Lower leg skin (tissue), 4 donors: ENCODE measurements at regions not wholly inside any gene's neighbourhood (a gene's known extent, or its start where the extent isn't known, plus 50 kb on each side); places are given as distances from the start of the nearest gene placed in this dataset.
"Not testable (repeated sequence)": the region's sequence is repeated elsewhere in the genome, so short reads cannot be mapped to it uniquely, and the experiment has no call there.

Source experiments
- DNase-seq, 2 donors: peaks; one replicate each; pipeline ENCODE4 v3.0.0-alpha.2; 2019; ENCODE audit warnings: low spot score in 2 of 2
- H3K4me3 ChIP-seq: fragments of 200-600 bp; sonication (generic); 2 replicates; pipeline ENCODE4 v1.5.1; 2017; ENCODE audit warnings: mild to moderate bottlenecking, low read depth; ENCODE audit not compliant: poor library complexity, severe bottlenecking
- CTCF ChIP-seq, 3 donors: fragments of 450-650 bp; IDR thresholded peaks; one replicate each; pipeline ENCODE4 v1.5.1; 2016; ENCODE audit warnings: antibody characterized with exemption in 3 of 3, mild to moderate bottlenecking in 3 of 3, moderate library complexity in 2 of 3
- POLR2A ChIP-seq, 2 donors: fragments of 450-650 bp; IDR thresholded peaks; one replicate each; pipeline ENCODE4 v1.6.1; 2016 to 2017; ENCODE audit warnings: antibody characterized with exemption in 2 of 2, mild to moderate bottlenecking in 1 of 2, moderate library complexity in 1 of 2
- WGBS, 2 donors: methylation state at CpG; one replicate each; pipeline ENCODE4 v1.1.5; 2018; 5-methylcytosine and 5-hydroxymethylcytosine counted together
- intact Hi-C: fragments of 100-400 bp; cut with DNase I; formaldehyde crosslinking; loops from one replicate; pipeline ENCODE4 v1.15.0; 2023; ENCODE audit warnings: low total_unique reads

DNA sequence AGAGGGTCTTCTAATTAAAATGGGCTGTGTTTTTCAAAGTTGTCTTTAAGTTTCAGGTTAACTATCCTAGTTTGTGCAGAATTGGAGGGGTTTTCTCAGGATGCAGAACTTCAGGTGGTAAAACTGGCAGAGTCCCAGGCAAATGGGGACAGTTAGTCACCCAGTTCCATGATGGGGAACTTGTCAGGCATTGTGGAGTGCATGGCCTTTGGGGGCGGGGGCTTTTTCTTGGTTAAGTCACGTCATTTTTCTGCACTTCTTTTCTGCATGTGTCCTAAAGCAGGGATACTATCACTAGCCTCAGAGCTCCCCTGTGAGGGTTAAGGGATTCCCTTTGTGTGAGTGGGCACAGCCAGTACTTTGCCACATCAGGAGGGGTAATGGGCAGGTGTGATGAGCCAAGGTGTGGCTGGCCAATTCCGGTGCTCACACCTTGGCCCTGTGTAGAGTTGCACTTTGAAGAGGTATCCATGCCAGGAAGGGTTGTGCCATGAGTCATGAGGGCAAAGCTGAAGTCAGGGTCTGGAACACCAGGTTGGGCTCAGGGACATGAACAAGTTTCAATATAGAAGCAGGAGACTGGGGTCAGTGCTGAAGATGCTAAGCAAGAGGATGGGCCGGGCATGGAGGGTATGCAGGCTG, 126.0 kb upstream of the RREB1 start:
- no peak for TF ChIP-seq POLR2A (IDR thresholded peaks at IDR 0.05)
- no peak for TF ChIP-seq CTCF (IDR thresholded peaks at IDR 0.05)
- H3K4me3 ChIP-seq: no peak overlapping the region
- WGBS, 2 donors: 64 to 72% methylated on average over 4 of the region's 4 CpGs
- DNase-seq: no peak
- intact Hi-C loops: no loop called here

- H3K4me3 ChIP-seq: no peak overlapping the region
- 87 to 88% methylated on average over 6 of the region's 6 CpGs for WGBS, 2 donors
- TF ChIP-seq CTCF (IDR thresholded peaks at IDR 0.05) (no peak), POLR2A (IDR thresholded peaks at IDR 0.05) (no peak)
- intact Hi-C loops: no loop called here
- DNase-seq: no peak
Observed at GRCh38 chr6:6982663-6983062, 125.1 kb upstream of the RREB1 start.

GRCh38 chr6:6984585-6985366, 123.0 kb upstream of the RREB1 start:
- TF ChIP-seq CTCF (IDR thresholded peaks at IDR 0.05): no peak
- TF ChIP-seq POLR2A (IDR thresholded peaks at IDR 0.05): no peak
- no peak for DNase-seq
- no peak overlapping the region for H3K4me3 ChIP-seq
- intact Hi-C loops: no loop called here
- 83 to 86% methylated on average over 13 of the region's 13 CpGs for WGBS, 2 donors

- TF ChIP-seq CTCF (IDR thresholded peaks at IDR 0.05) (no peak), POLR2A (IDR thresholded peaks at IDR 0.05) (no peak)
- no peak for DNase-seq
- H3K4me3 ChIP-seq: no peak overlapping the region
- intact Hi-C loops: no loop called here
- 93 to 97% methylated on average over 1 of the region's 1 CpG for WGBS, 2 donors
Observed at GRCh38 chr6:6986344-6986743, 121.4 kb upstream of the RREB1 start.

DNA sequence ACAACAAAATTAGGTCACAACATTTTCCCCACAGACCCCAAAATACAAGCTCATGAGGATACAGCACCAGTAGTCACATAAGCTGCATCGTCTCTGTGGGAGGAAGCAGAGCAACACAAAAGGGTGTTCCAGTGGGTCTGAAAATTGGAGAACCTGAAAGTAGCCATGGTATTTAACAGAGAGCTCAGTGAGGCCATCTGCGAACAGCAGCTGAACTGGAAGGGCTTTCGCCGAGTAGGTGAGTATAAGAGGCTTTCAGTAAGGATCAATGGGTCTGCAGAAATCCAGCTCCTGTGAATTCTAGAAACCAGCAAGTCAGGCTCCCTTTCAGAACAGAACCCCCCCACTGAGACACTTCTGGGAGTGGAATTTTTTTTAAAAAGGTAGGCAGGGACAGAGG, 120.0 kb upstream of the RREB1 start:
- TF ChIP-seq POLR2A (IDR thresholded peaks at IDR 0.05) (no peak), CTCF (IDR thresholded peaks at IDR 0.05) (no peak)
- intact Hi-C loops: no loop called here
- 82 to 91% methylated on average over 4 of the region's 4 CpGs for WGBS, 2 donors
- no peak for DNase-seq
- no peak overlapping the region for H3K4me3 ChIP-seq

GRCh38 chr6:6990059-6990458, 117.7 kb upstream of the RREB1 start:
- DNase-seq, H3K4me3 ChIP-seq, intact Hi-C loops: not testable (repeated sequence)
- WGBS, 2 donors: 87 to 94% methylated on average over 4 of the region's 4 CpGs
